ENCODE measurements at regions not wholly inside any gene's neighbourhood (a gene's known extent, or its start where the extent isn't known, plus 50 kb on each side); places are given as distances from the start of the nearest gene placed in this dataset.

DNA sequence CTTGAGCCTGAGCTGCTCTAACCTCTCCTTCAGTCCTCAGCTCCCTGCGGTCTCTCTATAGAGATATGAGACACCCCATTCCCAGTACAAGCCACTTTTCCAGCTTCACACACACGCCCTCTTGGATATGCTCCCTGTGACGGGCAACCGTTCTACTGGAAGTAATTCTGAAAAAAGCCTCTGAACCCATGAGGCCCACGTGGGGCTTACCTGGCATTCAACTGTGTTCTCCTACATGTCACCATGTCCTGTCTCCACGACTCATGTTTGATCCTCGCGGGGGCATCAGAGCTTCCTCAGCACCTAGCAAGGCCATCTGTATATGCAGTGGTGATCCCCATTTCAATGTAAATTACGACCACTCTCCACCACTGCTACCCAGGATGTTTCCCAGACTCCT lies 69.2 kb upstream of the DUSP22 start:
- peaks cover 4 to 36% (median 19%) of the 10 kb centered on the region in 3 donors for H3K4me1 ChIP-seq
- TF ChIP-seq POLR2A (IDR thresholded peaks at IDR 0.05), result no peak
- TF ChIP-seq, protein P1, sequence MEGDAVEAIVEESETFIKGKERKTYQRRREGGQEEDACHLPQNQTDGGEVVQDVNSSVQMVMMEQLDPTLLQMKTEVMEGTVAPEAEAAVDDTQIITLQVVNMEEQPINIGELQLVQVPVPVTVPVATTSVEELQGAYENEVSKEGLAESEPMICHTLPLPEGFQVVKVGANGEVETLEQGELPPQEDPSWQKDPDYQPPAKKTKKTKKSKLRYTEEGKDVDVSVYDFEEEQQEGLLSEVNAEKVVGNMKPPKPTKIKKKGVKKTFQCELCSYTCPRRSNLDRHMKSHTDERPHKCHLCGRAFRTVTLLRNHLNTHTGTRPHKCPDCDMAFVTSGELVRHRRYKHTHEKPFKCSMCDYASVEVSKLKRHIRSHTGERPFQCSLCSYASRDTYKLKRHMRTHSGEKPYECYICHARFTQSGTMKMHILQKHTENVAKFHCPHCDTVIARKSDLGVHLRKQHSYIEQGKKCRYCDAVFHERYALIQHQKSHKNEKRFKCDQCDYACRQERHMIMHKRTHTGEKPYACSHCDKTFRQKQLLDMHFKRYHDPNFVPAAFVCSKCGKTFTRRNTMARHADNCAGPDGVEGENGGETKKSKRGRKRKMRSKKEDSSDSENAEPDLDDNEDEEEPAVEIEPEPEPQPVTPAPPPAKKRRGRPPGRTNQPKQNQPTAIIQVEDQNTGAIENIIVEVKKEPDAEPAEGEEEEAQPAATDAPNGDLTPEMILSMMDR (IDR thresholded peaks at IDR 0.05), result no peak
- whole genome bisulfite sequencing, 2 donors, result 54 to 79% methylated on average over 8 to 9 of the region's 9 CpGs
- DNase-seq, result no peak
- no peaks in the 10 kb centered on the region for H3K36me3 ChIP-seq
- peaks cover 0 to 32% (median 0%) of the 10 kb centered on the region in 4 donors for H3K27me3 ChIP-seq
- no peak overlapping the region for H3K4me3 ChIP-seq
- peak overlapping the region in 2 of 4 donors; percentile 2 to 9 for H3K27ac ChIP-seq
- no peaks in the 10 kb centered on the region for H3K9me3 ChIP-seq
- intact Hi-C loops (cut with DNase I), result no loop called here

DNA sequence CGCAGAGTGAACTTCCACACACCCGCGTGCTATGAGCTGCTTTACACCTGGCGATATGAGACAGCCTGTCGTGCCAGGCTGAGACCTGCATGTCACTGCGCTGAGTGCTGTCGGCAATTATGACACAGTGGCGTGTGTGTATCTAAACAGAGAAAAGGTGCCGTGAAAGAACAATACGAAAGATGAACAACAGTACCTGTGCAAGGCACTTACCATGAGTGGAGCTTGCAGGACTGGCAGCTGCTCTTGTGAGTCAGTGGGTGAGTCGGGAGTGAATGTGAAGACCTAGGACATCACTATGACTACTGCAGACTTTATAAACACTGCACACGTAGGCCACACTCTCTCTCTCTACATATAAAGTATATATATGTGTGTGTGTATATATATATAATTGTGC lies 68.5 kb upstream of the DUSP22 start:
- no peak for TF ChIP-seq POLR2A (IDR thresholded peaks at IDR 0.05)
- TF ChIP-seq, protein P1 (IDR thresholded peaks at IDR 0.05), result no peak
- peak overlapping the region in 2 of 4 donors; percentile 2 to 84 for H3K27ac ChIP-seq
- peaks cover 0 to 31% (median 0%) of the 10 kb centered on the region in 4 donors for H3K27me3 ChIP-seq
- intact Hi-C loops (cut with DNase I), result no loop called here
- no peaks in the 10 kb centered on the region for H3K36me3 ChIP-seq
- WGBS, 2 donors, result 32 to 53% methylated on average over 12 of the region's 12 CpGs
- no peak overlapping the region for H3K4me3 ChIP-seq
- H3K4me1 ChIP-seq, result peaks cover 4 to 36% (median 19%) of the 10 kb centered on the region in 3 donors
- no peaks in the 10 kb centered on the region for H3K9me3 ChIP-seq
- no peak for DNase-seq

DNA sequence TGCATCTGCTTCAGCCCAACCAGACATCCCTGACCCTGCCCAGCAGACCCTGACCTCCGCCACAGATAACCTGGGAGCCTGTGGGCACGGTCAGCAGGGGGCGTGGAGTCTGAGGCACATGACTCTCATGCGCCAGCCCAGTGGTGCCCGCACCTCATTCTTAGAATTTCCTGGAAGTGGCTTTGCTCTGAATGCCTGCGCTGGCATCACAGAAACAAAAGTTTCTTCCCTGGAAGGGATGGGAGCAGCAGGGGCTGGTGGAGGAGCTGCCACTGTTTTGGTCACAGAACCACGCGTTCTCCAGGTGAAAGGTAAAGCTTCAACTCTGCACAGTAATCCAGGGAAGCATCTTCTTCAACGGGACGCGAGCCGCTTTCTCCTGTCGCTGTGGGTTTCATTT lies 67.9 kb upstream of the DUSP22 start:
- DNase-seq, result no peak
- Histone ChIP-seq H3K4me3 (no peak overlapping the region), H3K36me3 (no peaks in the 10 kb centered on the region), H3K4me1 (peaks cover 4 to 36% (median 19%) of the 10 kb centered on the region in 3 donors), H3K27me3 (peaks cover 0 to 25% (median 0%) of the 10 kb centered on the region in 4 donors), H3K9me3 (no peaks in the 10 kb centered on the region), H3K27ac (peak overlapping the region in 3 of 4 donors; percentile 21 to 84 (median 76))
- WGBS, 2 donors, result 87 to 94% methylated on average over 9 to 12 of the region's 13 CpGs
- no peak for TF ChIP-seq POLR2A (IDR thresholded peaks at IDR 0.05)
- TF ChIP-seq, protein P1 (IDR thresholded peaks at IDR 0.05), result no peak
- intact Hi-C loops (cut with DNase I), result no loop called here

DNA sequence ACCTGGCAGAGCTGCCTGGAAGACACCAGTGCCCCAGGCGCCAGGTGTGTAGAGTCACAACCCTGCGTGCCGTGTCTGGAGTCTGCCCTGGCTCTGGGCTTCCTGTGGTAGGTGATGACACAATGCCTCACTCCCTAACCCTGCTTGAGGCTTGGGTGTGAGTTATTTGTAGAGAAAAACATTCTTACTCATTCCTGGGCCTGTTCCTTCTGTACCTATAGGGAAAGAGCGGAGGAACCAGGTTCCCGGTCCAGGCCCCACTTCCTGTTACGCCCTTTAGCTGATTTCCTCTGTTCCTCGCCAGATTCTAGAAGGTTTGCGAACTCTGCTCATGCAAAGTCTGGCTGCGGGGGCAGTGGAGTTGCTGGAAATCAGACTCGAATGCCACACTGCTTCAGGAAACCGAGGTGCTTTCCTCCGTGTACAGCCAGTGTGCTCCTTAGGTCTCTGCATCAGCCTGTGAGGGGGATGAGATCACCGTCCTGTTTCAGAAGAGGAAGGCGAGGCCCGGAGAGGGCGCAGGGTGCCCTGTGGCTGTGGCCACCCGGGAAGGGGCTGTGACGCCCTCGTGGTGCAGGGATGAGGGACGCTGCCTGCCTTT lies 67.1 kb upstream of the DUSP22 start:
- Histone ChIP-seq H3K9me3 (no peaks in the 10 kb centered on the region), H3K27ac (peak overlapping the region; percentile 48 to 84 (median 79)), H3K4me3 (peak overlapping the region in 2 of 4 donors; percentile 2 to 42), H3K36me3 (no peaks in the 10 kb centered on the region), H3K4me1 (peaks cover 4 to 29% (median 19%) of the 10 kb centered on the region in 3 donors), H3K27me3 (peaks cover 0 to 20% (median 0%) of the 10 kb centered on the region in 4 donors)
- no peak for DNase-seq
- 0 to 26% methylated on average over 5 to 7 of the region's 20 CpGs for WGBS, 2 donors
- intact Hi-C loops (cut with DNase I), result no loop called here
- TF ChIP-seq, protein P1 (IDR thresholded peaks at IDR 0.05), result no peak
- no peak for TF ChIP-seq POLR2A (IDR thresholded peaks at IDR 0.05)

DNA sequence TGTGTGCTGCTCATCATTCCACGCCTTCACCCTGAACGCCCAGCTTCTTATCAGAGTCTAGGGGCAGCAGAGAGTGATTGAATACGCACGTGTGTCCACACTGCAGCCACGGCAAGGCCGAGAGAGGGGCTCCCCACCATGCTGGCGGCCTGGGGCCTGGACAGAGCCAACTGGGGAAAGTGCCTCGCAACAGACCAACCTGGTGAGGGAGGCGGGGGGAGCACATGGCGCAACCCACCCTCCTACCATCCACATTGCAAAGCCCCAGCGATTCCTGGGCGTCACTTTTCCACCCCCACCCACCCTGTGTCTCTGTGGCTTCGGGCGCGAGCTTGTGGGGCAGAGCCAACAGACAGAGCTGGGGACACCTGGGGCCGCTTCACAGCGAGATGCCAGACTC lies 66.4 kb upstream of the DUSP22 start:
- intact Hi-C loops (cut with DNase I), result no loop called here
- peak overlapping the region in 3 of 4 donors; percentile 76 to 84 (median 82) for H3K27ac ChIP-seq
- H3K9me3 ChIP-seq, result no peaks in the 10 kb centered on the region
- H3K4me1 ChIP-seq, result peaks cover 4 to 29% (median 19%) of the 10 kb centered on the region in 3 donors
- H3K36me3 ChIP-seq, result no peaks in the 10 kb centered on the region
- DNase-seq, result no peak
- no peak overlapping the region for H3K4me3 ChIP-seq
- TF ChIP-seq, protein P1 (IDR thresholded peaks at IDR 0.05), result no peak
- no peak for TF ChIP-seq POLR2A (IDR thresholded peaks at IDR 0.05)
- peaks cover 0 to 18% (median 0%) of the 10 kb centered on the region in 4 donors for H3K27me3 ChIP-seq
- 83 to 87% methylated on average over 6 to 8 of the region's 17 CpGs for WGBS, 2 donors
